CD4-positive, alpha-beta T cell treated with Interleukin-17A for 4 hours (primary cell): ENCODE measurements at regions not wholly inside any gene's neighbourhood (a gene's known extent, or its start where the extent isn't known, plus 50 kb on each side); places are given as distances from the start of the nearest gene placed in this dataset.
"Not testable (repeated sequence)": the region's sequence is repeated elsewhere in the genome, so short reads cannot be mapped to it uniquely, and the experiment has no call there.

Experiments used
- DNase-seq: peaks from one replicate; pipeline ENCODE4 v3.0.0-alpha.2; 2020; ENCODE audit warnings: mixed read lengths

GRCh38 chr12:42030588-42030987, 114.1 kb downstream of the GXYLT1 start:
- DNase-seq: no peak

- DNase-seq: no peak
Measured at GRCh38 chr12:42027546-42027945, 117.1 kb downstream of the GXYLT1 start.

- no peak for DNase-seq
Measured at GRCh38 chr12:42024495-42024830, 120.2 kb downstream of the GXYLT1 start.

GRCh38 chr12:42023733-42024494, 120.8 kb downstream of the GXYLT1 start:
- DNase-seq: peak; percentile 74

GRCh38 chr12:42021937-42022336, 122.7 kb downstream of the GXYLT1 start:
- not testable (repeated sequence) for DNase-seq

- no peak for DNase-seq
Measured at GRCh38 chr12:42021469-42021868, 123.2 kb downstream of the GXYLT1 start.

GRCh38 chr12:42020226-42020625, 124.4 kb downstream of the GXYLT1 start:
- no peak for DNase-seq

- no peak for DNase-seq
Measured at GRCh38 chr12:42019746-42020145, 124.9 kb downstream of the GXYLT1 start.

GRCh38 chr12:42017051-42017450, 127.6 kb downstream of the GXYLT1 start:
- DNase-seq: no peak

GRCh38 chr12:42015051-42015461, 129.6 kb downstream of the GXYLT1 start:
- no peak for DNase-seq

GRCh38 chr12:42012501-42012900, 132.2 kb downstream of the GXYLT1 start:
- DNase-seq: not testable (repeated sequence)

GRCh38 chr12:42010715-42011114, 134.0 kb downstream of the GXYLT1 start:
- no peak for DNase-seq

- DNase-seq: no peak
Measured at GRCh38 chr12:42010257-42010656, 134.4 kb downstream of the GXYLT1 start.

GRCh38 chr12:42008996-42009395, 135.7 kb downstream of the GXYLT1 start:
- no peak for DNase-seq

GRCh38 chr12:42003031-42003430, 141.6 kb downstream of the GXYLT1 start:
- DNase-seq: no peak

- no peak for DNase-seq
Measured at GRCh38 chr12:42002563-42002962, 142.1 kb downstream of the GXYLT1 start.

- DNase-seq: no peak
Measured at GRCh38 chr12:41998436-41998835, 146.2 kb downstream of the GXYLT1 start.

GRCh38 chr12:41993283-41993682, 151.4 kb downstream of the GXYLT1 start:
- DNase-seq: no peak

GRCh38 chr12:41992692-41993215, 151.9 kb downstream of the GXYLT1 start:
- DNase-seq: no peak

GRCh38 chr12:41992022-41992421, 152.7 kb downstream of the GXYLT1 start:
- no peak for DNase-seq

GRCh38 chr12:41988715-41989114, 156.0 kb downstream of the GXYLT1 start:
- no peak for DNase-seq

- DNase-seq: not testable (repeated sequence)
Measured at GRCh38 chr12:41986513-41986912, 158.2 kb downstream of the GXYLT1 start.

GRCh38 chr12:41983856-41984255, 160.8 kb downstream of the GXYLT1 start:
- DNase-seq: no peak

- no peak for DNase-seq
Measured at GRCh38 chr12:41983394-41983793, 161.3 kb downstream of the GXYLT1 start.

GRCh38 chr12:41981758-41982157, 162.9 kb downstream of the GXYLT1 start:
- DNase-seq: no peak
